Iris pigment epithelial cell (primary cell): ENCODE measurements at regions not wholly inside any gene's neighbourhood (a gene's known extent, or its start where the extent isn't known, plus 50 kb on each side); places are given as distances from the start of the nearest gene placed in this dataset.

Source experiments
- DNase-seq: peaks from one replicate; pipeline ENCODE4 v3.0.0-alpha.2; 2011; ENCODE audit warnings: low read depth

DNA sequence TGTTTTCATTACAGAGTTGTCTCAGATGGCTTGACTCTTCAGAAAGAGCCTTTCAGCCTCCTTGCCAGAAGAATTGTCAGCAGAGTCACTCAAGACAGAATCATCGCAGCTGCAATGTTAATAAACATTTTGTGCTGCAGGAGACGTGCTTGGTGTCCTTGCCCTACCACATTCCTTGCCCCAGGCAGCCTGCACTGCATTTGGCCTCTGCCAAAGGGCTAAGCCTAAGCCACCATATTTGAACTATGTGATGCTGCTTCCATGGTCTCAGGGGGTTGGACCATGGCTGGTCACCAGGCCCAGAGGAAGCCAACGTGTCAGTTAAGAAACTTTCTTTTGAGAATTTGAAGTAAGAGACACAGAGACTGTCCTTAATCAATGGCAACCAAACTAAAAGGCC is 145.4 kb downstream of the ACTL7B start:
- DNase-seq = no peak

DNA sequence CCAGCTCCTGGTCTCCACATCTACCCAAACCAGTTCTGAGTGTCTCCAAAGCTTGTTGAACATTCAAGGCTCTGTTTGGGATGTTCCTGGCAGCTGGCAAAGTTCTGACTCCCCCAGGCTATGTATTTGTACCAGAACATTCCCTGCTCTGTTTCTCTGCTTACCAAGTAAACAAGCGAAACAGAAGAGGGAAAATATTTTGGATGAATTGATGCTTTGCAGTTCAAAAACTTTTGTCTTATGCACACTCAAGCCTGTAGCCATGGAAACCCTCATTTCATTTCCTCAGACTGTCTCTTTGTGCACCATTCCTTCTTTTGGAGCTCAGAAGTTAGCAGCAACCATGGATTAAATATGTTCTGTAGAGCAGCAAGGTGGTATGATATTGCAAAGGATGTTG is 145.8 kb downstream of the ACTL7B start:
- no peak for DNase-seq

DNA sequence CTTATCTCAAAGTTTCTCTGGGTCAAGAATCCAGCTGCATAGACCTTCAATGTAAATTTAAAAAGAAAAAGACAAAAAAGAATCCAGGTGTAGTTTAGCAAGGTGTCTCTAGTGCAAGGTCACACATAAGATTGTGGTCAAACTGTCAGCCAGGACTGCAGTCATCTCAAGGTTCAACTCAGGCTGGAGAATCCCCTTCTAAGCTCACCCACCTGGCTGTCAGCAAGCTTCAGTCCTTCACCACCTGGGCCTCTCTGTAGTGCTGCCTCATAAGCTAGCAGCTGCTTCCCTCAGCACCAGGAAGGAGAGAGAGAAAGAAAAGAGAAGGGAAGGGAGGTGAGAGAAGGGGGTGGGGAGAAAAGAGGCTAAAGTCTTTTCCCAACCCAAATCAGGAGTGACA is 146.7 kb downstream of the ACTL7B start:
- no peak for DNase-seq

DNA sequence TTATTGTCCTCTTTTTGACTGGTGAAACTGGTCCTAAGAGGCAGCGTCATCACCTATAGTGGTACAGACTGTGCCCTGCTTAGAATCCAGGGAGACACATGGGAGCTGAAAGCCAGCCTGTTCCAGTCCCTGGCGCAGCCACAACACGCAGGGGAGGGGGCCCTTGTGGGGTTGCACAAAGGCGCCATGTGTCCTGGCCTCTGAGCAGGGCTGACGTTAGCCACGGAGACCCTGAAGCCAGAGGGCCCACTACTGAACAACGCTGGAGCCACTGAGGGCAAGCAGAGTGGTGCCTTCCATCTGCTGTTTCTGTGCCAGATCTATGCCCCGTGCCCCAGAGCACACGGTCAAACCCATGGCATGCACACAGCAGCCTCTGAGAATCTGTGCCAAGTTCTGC is 147.3 kb downstream of the ACTL7B start:
- DNase-seq = no peak

DNA sequence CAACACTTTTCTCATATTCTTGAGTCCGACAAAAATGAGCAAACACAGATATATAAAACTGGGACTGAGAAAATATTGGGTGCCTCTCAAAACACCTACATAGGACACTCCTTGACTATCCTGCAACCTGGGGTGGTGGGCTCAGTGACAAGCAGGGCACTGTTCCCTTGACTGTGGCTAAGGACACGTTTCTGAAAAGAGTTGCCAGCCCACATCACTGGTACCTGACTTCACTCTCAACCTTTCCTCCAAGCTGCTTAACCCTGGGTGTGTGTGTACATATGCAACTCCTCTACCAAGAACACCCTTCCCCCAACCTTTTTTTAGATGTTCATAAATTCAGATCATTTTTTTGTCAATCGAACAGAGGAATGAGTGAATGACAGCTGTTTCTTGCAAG is 148.7 kb downstream of the ACTL7B start:
- no peak for DNase-seq

DNA sequence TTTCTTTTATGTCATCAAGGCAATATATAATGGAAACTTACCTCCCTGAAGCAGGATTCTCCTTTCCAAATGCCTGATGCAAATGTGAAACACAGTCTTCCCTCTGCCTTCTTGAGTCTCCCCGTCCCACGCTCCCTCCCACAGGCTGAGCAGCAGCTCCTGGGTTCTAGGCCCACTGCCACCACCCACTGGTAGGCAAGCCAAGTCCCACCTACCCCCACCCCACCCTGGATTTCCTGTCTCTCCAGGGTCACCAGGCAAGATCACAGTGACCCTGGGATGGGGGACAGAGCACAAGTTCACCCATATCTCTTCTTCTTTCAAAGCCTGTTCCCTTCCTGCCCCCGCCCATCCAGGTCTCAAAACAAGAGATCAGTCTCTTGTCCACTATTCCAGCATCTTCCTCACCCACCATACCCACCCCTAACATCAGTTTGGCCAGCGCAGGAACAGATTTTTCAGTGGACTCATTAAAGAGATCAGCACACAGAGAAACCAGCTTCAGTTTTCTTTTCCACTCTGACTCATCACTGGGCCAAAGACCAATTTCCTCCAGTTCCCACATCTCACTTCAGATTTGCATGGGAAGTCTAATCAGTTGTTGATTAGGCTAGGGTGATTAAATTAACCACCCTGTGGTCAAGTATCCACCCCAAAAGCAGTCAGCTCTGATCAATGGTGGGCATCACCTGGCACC is 151.5 kb downstream of the ACTL7B start:
- DNase-seq = peak; percentile 12

DNA sequence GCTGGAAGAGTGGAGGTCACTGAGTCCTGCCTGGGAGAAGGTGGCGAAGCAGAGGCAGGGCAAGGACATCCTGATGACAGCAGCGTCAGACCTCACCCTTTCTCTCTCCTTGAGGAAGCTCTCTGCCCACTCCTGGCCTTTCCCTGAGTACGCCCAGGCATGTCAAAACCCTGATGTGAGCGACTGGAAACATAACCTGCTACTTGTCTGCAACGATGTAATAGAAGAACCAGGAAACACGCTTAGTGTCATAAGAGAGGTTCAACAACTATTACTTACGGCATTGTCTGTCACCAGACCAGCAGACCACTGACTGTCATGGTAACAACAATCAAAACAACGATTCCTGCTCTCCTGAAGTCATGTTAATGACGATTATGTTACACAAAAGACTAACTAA is 152.4 kb downstream of the ACTL7B start:
- no peak for DNase-seq

DNA sequence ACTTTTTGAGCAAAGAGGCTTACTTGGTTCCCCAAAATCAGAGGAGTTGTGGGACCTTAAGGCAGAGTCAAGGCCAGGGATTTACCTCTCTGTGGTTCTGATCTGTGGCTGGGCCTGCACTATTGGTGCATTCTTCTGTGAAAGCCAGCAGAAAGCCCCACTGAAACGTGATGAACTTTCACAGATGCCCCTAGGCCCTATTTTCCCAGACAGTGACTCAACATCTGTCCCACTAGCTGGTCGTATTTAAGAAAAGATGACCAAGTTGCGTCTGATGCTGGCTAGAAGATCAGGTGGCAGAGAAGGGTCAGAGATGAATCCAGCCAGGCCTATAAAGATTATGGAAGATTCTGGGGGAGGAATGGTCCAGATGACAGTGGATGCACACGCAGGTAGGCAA is 153.1 kb downstream of the ACTL7B start:
- no peak for DNase-seq

DNA sequence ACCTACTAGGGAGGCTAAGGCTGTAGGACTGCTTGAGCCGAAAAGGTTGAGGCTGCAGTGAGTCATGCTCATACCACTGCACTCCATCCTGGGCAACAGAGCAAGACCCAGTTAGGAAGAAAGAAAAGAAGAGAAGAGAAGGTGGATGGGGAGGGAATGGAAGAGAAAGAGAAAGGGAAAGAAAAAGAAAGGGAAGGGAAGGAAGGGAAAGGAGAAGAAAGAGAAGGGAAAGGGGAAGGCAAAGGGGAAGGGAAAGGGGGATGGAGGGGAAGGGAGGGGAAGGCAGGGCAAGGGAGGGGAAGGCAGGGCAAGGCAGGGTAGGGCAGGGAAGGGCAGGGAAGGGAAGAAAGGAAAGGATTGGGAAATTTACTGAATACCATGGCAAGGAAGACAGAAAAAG is 157.0 kb downstream of the ACTL7B start:
- no peak for DNase-seq

DNA sequence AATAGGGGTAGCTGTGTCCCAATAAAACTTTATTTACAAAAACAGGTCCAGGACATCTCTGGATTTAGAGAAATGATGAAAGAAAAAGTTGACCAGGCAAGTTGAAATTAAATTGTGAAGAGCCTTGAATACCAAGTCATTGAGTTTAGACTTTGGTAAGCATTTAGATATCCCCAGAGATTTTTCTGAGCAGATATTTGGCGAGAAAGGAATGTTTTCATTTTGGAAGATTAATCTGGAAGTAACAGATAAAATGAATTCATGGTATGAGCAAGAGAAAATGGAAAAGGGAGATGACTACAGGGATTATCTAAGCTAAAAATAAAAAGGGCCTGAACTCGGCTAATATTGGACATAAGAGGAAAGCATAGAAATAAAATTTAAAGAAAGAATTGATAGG is 157.6 kb downstream of the ACTL7B start:
- DNase-seq = no peak

DNA sequence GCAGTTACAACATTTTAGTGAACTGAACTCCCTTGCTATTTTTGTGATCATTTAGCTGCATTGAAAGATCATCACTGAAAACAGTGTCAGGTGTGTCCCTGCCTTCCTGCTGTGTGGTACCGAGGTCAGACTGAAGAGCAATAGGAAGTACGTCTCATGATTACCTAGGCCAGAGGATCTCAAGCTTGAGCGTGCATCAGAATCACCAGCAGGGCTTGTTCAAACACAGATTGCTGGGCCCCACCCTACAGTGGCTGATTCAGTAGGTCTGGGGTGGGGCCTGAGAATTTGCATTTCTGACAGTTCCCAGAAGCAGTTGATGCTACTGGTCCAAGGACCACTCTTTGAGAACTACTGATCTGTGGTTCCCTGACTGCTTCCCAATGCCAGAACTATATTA is 159.6 kb downstream of the ACTL7B start:
- no peak for DNase-seq

DNA sequence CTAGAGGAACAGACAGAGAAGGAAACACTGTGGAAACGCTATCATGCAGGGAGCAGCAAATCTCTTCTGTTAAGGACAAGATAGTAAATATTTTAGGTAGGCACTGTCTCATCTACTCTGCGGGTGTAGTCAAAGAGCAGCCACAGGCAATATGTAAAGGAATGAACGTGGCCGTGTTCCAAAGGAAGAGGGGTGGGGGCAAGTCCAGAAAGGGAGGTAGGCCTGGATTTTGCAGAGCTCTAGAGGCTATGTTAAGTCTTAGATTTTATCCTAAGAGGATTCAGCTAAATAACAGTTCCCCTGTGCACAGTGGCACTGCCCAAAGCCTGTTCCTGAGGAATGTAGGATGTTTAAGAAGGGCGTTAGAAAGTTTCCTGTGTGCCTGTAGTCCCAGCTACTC is 161.6 kb downstream of the ACTL7B start:
- DNase-seq = no peak

DNA sequence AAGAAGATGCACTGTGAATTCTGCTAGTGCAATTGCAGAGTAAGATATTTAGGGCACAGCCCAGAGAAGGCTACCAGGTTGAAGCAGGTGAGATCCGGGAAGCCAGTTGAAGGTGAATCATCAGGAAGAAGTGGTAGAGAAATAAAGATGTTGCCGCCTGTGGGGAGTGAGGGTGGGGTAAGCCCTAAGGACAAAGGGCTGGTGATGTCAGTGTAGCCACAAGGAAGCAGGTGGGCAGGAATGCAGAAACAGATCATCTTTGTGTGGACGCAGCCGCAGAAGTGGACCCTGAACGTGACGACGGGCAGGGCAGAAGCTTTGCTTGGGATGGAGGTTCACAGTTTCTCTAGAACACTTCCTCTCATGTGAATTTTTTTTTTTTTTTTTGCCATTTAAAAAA is 164.2 kb downstream of the ACTL7B start:
- no peak for DNase-seq

DNA sequence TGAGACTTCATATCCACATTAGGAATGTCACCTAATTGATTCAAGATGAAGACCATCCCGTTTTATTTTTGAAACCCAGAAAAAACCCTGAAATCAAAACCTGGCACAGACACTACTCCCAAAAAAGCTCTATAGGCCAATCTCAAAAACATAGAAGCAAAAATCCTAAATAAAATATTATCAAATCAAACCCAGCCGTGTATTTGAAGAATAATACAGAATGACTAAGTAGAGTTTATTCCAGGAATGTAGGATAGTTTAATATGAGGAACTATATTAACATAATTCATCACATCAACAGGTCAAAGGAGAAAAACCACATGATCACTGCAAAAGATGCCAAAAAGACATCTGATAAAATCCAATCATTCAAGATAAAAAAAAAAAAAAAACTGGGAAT is 167.1 kb downstream of the ACTL7B start:
- DNase-seq = no peak

DNA sequence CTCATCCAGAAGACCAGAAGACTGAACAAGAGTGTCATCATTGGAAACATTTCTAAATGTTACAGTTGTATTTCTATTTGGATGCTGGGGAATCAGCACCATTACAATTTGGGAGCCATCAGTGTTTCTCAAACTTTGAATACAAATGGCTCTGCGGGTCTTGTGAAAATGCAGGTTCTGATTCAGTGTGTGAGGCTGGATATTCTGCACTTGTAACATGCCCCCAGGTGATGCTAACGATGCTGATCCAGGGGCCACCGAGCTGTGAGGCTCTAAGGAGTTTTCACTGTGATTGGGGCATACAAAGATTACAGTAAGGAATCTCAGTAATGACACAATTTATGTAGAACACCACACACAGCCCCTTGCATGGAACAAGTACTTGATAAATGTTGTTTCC is 167.7 kb downstream of the ACTL7B start:
- no peak for DNase-seq

DNA sequence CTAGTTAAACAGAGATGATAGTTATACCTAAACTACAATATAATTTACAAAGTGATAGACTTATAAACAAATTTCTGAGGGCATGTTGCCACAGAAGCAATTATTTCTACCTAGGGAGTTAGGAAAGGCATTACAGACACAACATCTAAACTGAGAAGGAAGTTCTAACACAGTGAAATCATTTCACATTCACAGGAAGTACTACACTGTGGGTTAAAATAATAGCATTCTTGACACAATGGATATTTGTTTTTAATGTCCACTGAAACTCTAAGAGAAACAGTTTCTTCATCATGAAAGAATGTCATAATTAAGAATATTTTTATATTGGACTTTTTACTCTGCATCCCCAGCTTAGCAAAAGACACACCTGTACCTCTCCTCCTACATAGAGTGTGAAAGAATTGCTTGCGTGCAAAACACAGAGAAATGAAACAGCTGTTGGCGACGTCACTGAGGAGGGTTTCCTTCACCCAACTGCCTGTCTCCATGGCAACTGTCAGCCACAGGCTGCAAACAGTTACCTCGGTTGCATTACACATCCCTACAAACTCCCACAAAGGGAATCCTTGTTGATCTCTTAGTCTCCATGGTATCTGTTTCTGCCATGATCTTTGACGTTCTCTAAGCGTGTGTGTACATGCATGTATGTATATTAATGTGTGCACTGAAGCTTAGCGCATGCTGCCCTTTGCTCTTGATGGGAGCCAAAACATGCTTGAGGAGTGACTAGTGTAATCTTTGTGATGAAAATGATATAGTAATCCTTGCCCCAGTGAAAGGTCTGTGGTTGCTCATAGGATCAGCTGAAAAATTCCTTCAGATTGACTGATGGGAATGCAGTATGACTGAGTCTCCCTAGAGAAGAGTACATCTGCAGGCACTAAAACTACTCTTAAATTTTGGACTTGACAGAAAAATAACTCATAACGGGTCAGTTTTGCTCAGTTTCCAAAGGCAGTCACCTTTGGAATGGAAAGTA is 168.5 kb downstream of the ACTL7B start:
- no peak for DNase-seq

DNA sequence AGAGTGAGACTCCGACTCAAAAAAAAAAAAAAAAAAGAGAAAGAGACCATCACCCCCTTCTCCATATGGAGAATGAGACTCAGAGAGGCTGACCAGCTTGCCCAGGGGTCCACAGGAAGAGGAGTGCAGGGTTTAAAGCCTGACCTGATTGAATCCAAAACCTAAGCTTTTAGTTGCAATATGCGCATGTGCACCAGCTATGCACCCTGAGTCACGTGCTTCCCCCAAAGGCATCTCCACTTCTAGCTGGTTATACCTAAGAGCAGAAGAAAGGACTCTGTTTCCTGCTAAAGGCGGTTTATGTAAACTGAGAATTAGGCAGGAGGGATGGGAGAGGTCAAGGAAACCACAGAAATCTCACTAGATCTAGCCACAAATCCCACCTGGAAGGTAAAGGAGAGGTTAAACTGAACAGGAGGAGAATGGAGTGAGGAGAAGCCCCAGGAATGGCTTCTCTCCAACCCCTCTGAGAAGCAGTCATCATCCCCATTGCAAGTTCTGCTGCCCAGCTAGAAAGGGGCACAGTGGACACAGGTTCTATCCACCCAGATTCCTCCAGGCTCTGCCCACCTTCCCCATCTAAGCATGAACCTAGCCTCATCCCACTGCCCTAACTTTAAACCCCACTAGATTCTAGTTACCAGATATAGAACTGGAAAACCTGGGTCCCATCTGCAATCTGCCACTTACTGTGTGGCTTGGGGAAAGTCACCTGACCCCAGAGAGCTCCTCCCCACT is 171.3 kb downstream of the ACTL7B start:
- DNase-seq = no peak

DNA sequence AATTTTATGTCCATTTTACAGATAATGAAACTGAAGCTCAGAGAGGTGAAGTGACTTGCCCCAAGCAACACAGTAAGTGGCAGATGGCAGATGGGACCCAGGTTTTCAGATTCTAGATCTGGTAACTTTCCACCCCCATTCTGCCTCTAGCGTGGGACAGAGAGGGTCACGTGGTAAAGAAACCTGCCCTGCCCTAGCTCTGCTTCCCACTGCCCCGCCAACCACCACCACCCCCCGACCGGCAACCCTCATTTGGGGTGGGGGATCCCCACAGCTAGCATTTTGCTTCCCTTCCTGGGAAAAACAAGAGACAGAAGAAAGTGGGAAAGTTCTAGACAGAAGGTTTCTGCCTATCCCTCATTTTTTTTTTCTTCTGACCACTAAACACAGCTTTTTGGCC is 172.5 kb downstream of the ACTL7B start:
- no peak for DNase-seq

DNA sequence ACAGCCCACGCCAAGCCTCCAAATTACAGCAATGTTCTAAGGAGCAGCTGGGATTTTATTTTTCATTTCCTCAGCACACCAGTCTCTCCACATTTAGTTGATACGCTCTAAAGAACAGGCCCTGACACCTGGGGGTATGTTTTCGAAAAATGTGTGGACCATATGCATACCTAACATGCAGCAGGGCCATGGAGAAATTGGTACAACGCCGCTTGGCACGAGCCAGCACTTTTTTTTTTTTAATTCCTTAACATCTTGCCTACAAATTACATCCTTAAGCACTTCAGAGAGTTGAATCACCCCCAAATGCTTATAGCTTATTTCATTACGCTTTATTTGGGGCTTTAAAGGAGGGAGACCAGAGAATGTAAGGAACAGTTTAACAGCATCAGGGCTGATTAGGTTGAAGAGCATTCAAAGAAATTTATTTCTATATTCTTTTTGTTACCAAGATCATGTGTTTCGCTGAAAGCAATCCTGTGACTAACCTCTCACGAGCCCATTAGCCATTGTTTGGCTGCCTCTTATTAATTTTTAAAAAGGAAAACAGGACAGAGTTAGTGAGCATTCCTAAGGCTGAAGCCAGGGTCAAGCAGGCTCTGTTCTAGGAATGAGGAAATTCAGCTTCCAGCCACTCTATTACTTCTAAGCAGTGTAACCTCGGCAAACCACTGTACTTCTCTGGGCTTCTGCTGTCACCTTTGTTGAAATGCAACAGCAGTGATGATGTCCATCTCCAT is 173.8 kb downstream of the ACTL7B start:
- DNase-seq = no peak

DNA sequence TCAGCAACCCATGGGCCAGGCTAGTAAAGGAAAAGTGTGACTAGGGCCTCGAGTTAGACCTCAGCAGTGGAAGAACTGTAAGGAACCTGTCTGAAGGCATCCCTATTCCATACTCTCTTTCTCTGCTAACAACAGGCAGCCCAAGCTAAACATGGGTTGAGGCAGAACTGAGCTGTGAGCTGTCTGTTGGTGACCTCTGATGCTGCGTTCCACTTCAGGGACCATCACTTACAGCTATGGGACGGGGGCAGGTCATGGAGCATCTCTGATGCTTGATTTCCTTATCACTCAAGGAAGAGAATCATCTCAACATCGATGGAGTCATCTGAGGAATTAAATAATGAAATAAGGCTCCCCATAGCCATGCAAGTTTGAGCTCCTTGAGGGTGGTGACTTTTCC is 174.8 kb downstream of the ACTL7B start:
- DNase-seq = no peak

DNA sequence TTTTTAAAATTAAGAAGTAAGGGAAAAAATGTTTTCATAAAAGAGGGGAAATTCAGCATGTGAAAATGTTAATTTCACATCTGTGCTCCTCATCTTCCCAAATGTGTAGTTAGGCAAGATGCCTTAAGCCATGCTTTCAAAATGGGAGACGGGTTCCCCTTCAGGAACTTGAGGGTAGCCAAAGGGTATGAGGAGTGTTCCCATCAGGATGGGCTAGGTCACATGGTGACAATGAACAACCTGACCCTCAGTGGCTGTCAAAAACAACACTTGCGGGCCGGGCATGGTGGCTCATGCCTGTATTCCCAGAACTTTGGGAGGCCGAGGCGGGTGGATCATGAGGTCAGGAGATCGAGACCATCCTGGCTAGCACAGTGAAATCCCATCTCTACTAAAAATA is 178.0 kb downstream of the ACTL7B start:
- DNase-seq = no peak

DNA sequence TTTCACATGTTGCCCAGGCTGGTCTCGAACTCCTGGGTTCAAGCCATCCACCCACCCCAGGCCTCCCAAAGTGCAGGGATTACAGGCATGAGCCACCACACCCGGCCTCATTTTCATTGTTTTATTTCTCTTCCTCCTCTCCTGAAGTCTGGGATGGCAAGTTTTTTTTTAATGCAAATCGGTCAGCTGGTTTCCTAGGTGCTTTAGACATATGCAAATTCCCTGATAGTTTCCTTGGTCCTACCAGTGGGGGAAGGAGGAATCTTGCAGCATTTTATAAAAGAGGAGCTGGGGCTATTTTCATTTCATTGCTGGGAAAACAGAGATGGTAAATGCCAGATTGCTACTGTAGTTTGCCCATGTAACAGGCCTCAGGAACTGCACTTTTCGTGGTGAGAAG is 179.4 kb downstream of the ACTL7B start:
- no peak for DNase-seq
